Stomach smooth muscle (tissue), 2 donors: ENCODE measurements at regions not wholly inside any gene's neighbourhood (a gene's known extent, or its start where the extent isn't known, plus 50 kb on each side); places are given as distances from the start of the nearest gene placed in this dataset.
"Not testable (repeated sequence)": the region's sequence is repeated elsewhere in the genome, so short reads cannot be mapped to it uniquely, and the experiment has no call there.

Experiments
- H3K27ac ChIP-seq: one replicate; pipeline ENCODE4 v1.7.0; 2013; ENCODE audit warnings: mild to moderate bottlenecking, low read length, inconsistent platforms
- H3K27me3 ChIP-seq, 2 donors: one replicate each; pipeline ENCODE4 v1.7.0; 2013; ENCODE audit warnings: low read length in 2 of 2; ENCODE audit not compliant: insufficient read depth in 2 of 2, control insufficient read depth in 1 of 2
- H3K36me3 ChIP-seq, 2 donors: one replicate each; pipeline ENCODE4 v1.7.0; 2013; ENCODE audit warnings: low read length in 2 of 2; ENCODE audit not compliant: control insufficient read depth in 2 of 2, insufficient read depth in 2 of 2
- H3K4me1 ChIP-seq: one replicate; pipeline ENCODE4 v1.7.0; 2013; ENCODE audit warnings: low read length; ENCODE audit not compliant: control insufficient read depth, insufficient read depth
- H3K4me3 ChIP-seq, 2 donors: one replicate each; pipeline ENCODE4 v1.7.0; 2013; ENCODE audit warnings: low read length in 2 of 2
- H3K9ac ChIP-seq, 2 donors: one replicate each; pipeline ENCODE4 v1.7.0; 2013; ENCODE audit warnings: low read length in 2 of 2, mild to moderate bottlenecking in 1 of 2
- H3K9me3 ChIP-seq, 2 donors: one replicate each; pipeline ENCODE4 v1.7.0; 2013; ENCODE audit warnings: low read length in 2 of 2; ENCODE audit not compliant: control insufficient read depth in 2 of 2
- donor health status: healthy.
- donor health status: Pancreatic carcinoma.

DNA sequence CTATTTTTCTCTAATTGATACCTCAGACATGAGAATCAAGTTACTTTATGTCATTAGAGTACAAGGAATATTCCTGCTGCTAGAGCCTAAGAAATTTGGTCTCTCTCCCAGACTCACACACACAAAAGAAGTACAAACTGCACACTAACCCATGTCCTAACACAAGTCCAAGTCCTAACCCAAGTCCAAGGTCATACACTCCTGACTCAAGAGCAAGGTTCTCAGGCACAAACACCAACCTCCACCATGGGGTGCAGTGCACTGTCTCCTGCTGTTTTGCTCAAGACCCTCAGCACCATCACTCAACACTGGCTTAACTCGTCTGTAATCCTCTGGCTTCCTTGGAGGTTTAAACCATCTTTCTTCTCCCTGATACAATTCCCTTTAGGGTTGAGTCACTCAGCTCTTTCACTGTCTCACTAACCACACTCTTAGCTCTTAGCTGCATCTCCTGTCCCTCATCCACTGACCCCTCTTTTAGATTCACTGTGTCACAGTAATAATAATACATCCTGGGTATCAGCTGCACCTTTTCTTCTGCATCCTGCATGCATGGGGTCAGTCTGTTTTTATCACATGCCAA, 129.8 kb downstream of the BCL2L11 start:
- Histone ChIP-seq H3K9me3 (no peaks in the 10 kb centered on the region), H3K27ac (no peak overlapping the region), H3K4me1 (no peaks in the 10 kb centered on the region)

DNA sequence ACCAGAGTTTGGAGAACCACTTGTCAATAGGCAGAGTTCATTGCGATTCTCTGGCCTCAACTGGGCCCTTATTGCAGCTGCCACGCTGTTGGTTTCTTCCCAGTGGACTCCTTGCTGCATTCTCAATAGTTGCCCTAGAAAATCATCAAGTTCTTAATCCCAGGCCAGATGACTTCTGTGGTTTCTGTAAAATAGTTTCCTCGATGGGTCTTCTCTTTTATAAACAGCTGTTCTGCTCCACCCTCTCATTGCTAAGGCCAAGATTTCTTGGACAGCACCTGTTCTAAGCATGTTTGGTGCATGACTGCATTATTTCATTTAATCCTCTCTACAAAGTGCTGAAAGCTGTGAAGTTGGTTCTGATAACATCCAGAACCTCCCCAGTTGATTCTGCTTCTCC, 131.0 kb downstream of the BCL2L11 start:
- H3K4me3 ChIP-seq: no peak overlapping the region
- no peak overlapping the region for H3K9ac ChIP-seq
- no peaks in the 10 kb centered on the region for H3K27me3 ChIP-seq
- H3K27ac ChIP-seq: no peak overlapping the region
- H3K9me3 ChIP-seq: no peaks in the 10 kb centered on the region
- H3K4me1 ChIP-seq: no peaks in the 10 kb centered on the region
- peaks cover 0 to 2% of the 10 kb centered on the region in 2 donors for H3K36me3 ChIP-seq

More for the DNA sequence above, 129.8 kb downstream of the BCL2L11 start:
- Histone ChIP-seq H3K27me3 (no peaks in the 10 kb centered on the region), H3K9ac (no peak overlapping the region), H3K36me3 (peaks cover 0 to 2% of the 10 kb centered on the region in 2 donors), H3K4me3 (no peak overlapping the region)

DNA sequence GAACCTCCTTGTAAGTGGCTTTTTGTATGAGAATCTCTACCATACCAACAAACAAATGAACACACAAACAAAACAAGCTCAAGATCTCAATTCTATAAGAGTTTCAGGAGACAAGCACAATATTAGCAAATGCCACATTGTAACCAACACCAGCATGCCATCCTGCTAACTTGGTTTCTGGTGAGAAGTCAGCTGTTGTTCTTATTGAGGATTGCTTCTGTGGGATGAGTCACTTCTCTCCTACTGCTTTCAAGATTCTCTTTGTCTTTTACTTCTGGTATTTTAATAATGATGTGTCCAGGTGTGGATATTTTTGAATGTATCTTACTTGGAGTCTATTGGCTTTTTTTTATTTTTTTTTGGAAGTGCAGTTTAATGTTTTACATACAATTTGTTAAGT, 131.7 kb downstream of the BCL2L11 start:
- peaks cover 0 to under 1% of the 10 kb centered on the region in 2 donors for H3K36me3 ChIP-seq
- H3K4me1 ChIP-seq: no peaks in the 10 kb centered on the region
- H3K4me3 ChIP-seq: no peak overlapping the region
- H3K9ac ChIP-seq: no peak overlapping the region
- no peaks in the 10 kb centered on the region for H3K9me3 ChIP-seq
- no peaks in the 10 kb centered on the region for H3K27me3 ChIP-seq
- no peak overlapping the region for H3K27ac ChIP-seq

DNA sequence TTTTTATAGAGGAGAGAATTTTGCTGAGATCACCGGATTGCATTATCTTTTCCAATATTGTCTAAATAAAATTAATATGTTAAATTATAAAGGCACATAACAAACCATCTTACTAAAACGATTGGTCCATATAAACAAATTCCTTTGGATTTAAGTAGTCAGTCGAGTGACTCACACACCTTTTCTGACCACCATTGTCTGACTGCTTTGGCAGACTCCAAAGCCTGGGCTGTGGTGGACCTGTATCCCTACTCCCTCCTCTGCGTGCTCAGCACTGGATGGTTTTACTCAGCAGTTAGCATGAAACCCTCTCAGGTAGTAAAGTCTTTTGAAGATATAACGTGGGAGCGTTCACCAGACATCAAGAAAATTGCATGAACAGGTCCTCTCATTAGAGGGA, 134.2 kb downstream of the BCL2L11 start:
- H3K36me3 ChIP-seq, H3K4me3 ChIP-seq, H3K9ac ChIP-seq, H3K27me3 ChIP-seq, H3K27ac ChIP-seq, H3K9me3 ChIP-seq, H3K4me1 ChIP-seq: not testable (repeated sequence)

DNA sequence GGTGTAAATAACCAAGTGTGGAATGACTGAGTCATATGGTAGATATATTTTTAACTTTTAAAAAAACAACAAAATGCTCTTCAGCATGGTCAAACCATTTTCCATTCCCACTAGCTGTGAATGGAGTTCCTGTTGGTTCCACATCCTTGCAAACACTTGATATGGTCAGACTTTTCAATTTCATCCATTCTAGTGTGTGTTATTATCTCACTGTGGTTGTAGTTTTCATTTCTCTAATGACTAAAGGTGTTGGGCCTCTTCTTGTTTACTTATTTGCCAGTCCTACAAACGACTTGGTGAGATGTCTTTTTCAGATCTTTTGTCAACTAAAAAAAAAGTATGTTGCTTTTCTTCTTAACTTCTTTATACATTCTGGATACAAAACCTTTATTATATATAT, 135.9 kb downstream of the BCL2L11 start:
- not testable (repeated sequence) for H3K4me3 ChIP-seq, H3K9me3 ChIP-seq, H3K36me3 ChIP-seq, H3K9ac ChIP-seq, H3K27ac ChIP-seq, H3K27me3 ChIP-seq, H3K4me1 ChIP-seq

DNA sequence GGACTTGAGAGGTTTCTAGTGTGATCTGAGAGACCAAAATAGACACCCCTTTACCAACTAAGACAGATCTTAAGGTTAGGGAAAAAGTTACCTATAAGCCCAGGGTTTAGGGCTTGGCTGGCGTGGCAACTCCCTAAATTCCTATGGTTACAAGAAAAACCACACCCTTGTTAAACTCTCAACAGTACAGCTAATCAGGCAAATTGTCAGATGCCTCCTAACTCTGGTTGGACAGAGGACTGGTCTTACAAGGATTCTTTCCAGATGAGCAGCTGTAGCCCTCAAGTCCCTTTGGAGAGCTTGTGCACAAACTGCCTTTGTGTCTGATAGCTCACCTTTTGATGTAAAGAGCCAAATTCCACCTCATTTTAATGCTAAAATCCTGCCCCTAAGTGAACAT, 136.9 kb downstream of the BCL2L11 start:
- not testable (repeated sequence) for H3K36me3 ChIP-seq, H3K9me3 ChIP-seq, H3K9ac ChIP-seq, H3K27ac ChIP-seq, H3K4me1 ChIP-seq, H3K4me3 ChIP-seq, H3K27me3 ChIP-seq

DNA sequence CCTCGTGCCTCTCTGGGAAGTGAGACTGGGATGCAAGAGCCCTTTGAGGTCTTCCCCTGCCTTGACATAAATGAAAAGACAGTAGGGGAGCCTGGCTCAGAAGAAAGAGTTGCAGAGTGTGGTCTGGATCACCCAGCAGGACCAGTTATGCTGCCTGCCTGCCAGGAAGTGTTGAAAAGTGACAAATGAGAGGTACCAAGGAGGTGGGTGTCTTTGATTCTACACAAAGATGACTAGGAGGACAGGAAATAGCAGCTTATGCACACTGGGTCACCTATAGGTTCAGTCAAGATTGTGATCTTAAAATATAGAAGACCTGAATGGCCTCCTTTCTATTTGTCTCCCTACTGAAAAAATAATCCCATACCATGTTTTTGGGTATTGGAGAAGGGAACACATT, 137.6 kb downstream of the BCL2L11 start:
- H3K4me1 ChIP-seq, H3K9ac ChIP-seq, H3K36me3 ChIP-seq, H3K4me3 ChIP-seq, H3K27ac ChIP-seq, H3K27me3 ChIP-seq, H3K9me3 ChIP-seq: not testable (repeated sequence)

DNA sequence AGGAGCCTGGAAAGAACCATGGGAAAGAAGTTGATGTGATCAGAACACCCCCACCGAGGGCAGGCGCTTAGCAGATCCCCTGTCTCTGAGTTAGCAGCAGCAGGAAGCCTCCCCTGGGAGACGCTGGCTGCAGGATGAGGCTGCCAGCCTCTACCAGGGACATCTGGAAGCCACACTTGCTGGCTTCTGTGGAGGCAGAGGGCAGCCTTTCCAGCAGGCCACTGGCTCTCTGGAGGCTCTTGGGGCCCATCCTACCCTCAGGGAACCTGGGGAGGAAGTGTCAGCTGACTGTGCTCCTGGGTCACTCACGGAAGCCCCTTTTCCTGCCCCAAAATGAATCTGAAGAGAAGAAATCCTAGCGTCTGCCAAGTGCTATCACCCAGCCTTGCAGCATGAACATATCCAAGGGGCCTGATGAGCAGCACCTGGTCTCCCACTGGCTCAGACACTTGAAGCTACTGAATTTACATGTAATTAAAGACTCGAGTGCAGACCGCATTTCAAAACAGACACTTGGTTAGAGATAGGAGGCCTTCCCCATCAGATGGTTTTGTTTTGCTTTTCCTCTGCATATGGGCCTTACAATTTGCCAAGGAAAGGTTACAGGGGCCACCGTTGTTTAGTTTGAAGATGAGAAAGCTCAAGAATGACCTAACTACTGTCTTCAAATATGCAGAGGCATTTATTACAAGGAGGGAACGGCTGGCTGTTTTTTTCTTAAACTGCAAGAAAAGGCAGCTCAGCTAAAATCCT, 142.1 kb downstream of the BCL2L11 start:
- H3K36me3 ChIP-seq, H3K27me3 ChIP-seq, H3K27ac ChIP-seq, H3K4me1 ChIP-seq, H3K4me3 ChIP-seq, H3K9ac ChIP-seq, H3K9me3 ChIP-seq: not testable (repeated sequence)

DNA sequence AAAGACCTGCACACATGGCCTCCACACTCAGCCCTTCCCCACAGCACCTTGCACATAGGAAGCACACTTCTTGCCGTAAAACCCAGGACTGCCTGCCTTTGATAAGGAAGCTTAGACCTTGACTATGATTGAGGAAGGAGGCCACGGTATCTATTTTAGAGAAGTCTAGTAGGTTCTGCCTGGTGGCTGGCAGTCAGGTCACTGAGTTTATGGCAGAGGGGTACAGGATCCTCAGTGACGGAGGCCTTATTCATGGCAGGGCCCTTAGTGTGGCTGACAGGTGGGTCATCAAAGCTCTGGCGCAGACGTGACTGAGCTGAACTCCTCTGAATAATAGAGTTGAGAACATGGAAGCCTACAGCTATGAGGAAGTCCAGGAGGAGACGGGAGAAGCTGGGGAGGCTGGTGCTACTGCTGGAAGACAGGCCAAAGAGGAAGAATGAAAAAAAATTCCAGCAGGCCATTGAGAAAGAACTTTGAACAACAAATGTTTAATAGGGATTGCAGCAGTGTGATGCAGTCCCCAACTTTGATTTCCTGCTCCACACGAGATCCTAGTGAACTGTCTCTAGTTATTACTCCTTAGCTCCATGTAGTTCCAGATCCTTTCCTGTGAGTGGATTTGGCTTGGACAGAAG, 142.8 kb downstream of the BCL2L11 start:
- not testable (repeated sequence) for H3K9ac ChIP-seq, H3K4me3 ChIP-seq, H3K36me3 ChIP-seq, H3K27me3 ChIP-seq, H3K4me1 ChIP-seq, H3K27ac ChIP-seq, H3K9me3 ChIP-seq

DNA sequence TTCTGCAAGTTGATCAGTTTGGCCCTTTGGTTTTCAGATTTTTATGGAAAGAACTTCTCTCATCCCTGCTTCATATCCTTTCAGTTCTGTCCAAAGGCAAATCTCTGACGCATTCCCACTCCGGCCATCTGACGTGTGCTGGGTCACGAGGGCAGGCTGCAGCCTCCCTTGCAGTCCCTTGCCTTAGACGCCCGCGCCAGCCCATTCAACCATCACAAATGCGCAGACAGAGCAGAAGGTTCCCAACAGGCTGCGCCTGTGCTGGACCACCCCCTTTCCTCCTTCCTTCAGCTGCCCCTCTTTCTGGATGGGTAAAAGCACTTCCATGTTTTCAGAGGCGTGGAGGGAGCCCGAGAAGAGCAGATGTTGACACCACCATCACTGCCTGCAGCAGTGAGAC, 144.2 kb downstream of the BCL2L11 start:
- H3K36me3 ChIP-seq, H3K9me3 ChIP-seq, H3K27ac ChIP-seq, H3K27me3 ChIP-seq, H3K4me1 ChIP-seq, H3K4me3 ChIP-seq, H3K9ac ChIP-seq: not testable (repeated sequence)

DNA sequence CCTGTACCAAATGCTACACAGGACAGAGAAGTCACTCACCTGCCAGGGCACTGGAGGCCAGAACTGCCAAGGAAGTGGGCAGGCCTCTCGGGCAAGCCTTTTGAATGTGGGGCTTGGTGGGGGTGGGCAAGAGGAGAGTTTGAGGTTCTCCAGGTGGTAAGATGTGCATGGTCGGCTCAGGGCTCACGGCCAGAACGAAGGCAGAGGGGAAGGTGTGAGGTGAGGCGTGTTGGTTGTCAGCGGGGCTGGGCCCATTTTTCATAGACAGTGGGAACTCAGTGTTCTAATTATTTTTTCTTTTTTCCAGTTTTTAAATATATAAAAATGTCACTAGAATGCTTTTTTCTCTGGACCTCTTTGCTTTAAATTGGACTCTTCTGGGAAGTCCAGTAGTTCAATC, 145.8 kb downstream of the BCL2L11 start:
- not testable (repeated sequence) for H3K27me3 ChIP-seq, H3K27ac ChIP-seq, H3K9ac ChIP-seq, H3K36me3 ChIP-seq, H3K4me3 ChIP-seq, H3K4me1 ChIP-seq, H3K9me3 ChIP-seq
